ENCODE measurements at regions not wholly inside any gene's neighbourhood (a gene's known extent, or its start where the extent isn't known, plus 50 kb on each side); places are given as distances from the start of the nearest gene placed in this dataset.

DNA sequence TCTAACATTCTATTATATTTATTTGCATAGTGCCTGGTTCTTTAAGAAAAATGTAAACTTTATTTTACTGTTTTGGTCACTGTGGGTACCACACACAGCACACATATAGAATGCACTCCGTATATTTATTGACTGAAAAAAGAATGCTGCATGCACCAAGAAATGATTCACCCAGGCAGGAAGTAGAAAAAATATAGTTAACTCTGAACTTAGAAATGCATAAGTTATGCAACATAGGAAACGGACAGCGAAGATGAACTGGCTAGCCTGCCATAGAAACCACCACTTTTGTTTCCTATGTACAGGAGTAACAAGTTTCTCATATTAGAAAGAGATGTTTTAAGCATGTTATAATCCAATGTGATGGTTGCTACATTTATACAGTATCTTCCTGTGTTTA is 635.8 kb downstream of the DSC3 start:
- peaks cover 11% of the 10 kb centered on the region for H3K9me3 Mint-ChIP-seq
- H3K27me3 Mint-ChIP-seq: no peaks in the 10 kb centered on the region
- no peak overlapping the region for H3K27ac Mint-ChIP-seq
- no peak overlapping the region for H3K4me3 Mint-ChIP-seq
- no peaks in the 10 kb centered on the region for H3K36me3 Mint-ChIP-seq (ENCODE audit: low read depth)
- no peaks in the 10 kb centered on the region for H3K4me1 Mint-ChIP-seq (ENCODE audit: low read depth)

DNA sequence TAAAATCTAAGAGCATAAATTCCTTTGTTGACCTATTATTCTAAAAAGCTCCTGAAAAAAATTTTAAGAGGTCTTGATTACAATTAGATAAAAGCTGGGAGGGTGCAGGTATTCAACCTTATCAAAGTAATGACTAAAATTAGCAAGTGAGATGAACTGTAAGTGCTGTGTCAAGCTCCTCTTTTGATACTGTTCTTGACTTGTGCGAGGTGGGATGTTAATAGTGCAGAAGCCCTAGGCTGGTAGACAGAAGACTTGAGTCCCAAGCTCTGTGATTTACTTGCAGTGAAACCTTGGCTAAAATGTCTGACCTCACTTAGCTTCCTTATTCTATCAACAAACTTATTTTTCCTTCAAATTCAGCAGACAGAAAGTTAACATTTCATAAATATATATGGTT is 637.5 kb downstream of the DSC3 start:
- H3K9me3 Mint-ChIP-seq: peaks cover 10% of the 10 kb centered on the region
- H3K27me3 Mint-ChIP-seq: no peaks in the 10 kb centered on the region
- no peaks in the 10 kb centered on the region for H3K4me1 Mint-ChIP-seq (ENCODE audit: low read depth)
- no peak overlapping the region for H3K27ac Mint-ChIP-seq
- no peaks in the 10 kb centered on the region for H3K36me3 Mint-ChIP-seq (ENCODE audit: low read depth)
- H3K4me3 Mint-ChIP-seq: no peak overlapping the region

DNA sequence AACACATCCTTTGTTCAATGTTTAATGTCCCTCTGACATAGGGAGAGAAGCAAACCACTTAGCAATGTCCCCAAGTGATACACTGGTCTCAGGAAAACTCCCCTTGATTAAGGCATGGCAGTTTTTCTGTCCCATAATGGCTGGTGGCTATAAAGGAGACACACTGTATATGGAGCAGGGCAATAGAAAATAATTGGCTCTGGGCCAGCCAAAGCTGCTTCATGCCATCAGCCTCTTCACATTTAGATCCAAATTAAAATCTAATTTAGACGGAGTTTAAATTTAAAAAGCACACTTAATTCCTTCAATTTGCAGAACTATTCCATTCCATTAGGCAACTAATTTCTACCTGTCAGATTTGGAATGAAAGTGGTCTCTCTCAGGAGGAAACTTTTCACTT is 638.1 kb downstream of the DSC3 start:
- H3K27ac Mint-ChIP-seq: no peak overlapping the region
- H3K4me1 Mint-ChIP-seq (ENCODE audit: low read depth): no peaks in the 10 kb centered on the region
- no peak overlapping the region for H3K4me3 Mint-ChIP-seq
- H3K36me3 Mint-ChIP-seq (ENCODE audit: low read depth): no peaks in the 10 kb centered on the region
- no peaks in the 10 kb centered on the region for H3K27me3 Mint-ChIP-seq
- H3K9me3 Mint-ChIP-seq: peaks cover 6% of the 10 kb centered on the region

DNA sequence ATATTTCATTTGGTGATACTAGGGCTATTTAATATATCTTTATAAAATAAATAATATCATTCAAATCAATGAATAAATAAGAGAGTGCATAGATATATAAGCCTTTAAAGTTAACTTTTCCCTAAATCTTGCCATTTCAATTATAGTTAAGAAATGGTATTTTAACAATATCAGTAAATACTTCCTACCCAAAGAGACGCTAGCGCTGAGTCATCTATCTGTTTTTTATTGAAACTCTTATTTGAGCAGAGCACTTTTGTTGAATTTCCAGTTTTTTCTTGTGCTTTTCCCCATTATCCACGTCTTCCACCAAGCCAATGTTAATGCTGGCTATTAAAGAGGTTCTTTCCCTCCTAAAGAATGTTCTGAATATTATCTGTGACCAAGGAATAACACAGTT is 639.3 kb downstream of the DSC3 start:
- Mint-ChIP-seq H3K27ac (no peak overlapping the region), H3K36me3 (ENCODE audit: low read depth) (no peaks in the 10 kb centered on the region), H3K9me3 (peaks cover 6% of the 10 kb centered on the region), H3K4me3 (no peak overlapping the region), H3K27me3 (no peaks in the 10 kb centered on the region), H3K4me1 (ENCODE audit: low read depth) (no peaks in the 10 kb centered on the region)

DNA sequence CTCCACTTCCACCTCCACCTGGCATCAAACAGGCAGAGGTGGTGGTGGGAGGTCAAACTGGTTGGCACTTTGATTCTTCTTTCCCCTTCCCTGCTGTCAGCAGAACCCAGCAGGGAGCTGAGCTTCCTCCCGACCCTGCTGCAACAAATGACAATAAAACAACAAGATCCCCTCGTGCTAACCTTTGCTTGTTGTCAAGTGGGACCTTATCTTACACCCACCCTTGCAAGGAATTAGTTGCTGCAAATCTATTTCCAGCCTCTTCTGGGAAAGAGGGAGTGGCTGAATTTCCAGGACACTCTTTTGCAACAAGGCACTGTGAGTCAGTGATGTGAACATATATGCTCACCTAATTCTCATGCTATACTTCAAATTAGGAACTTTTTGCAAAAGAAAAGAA is 655.1 kb downstream of the DSC3 start:
- H3K27ac Mint-ChIP-seq: no peak overlapping the region
- no peaks in the 10 kb centered on the region for H3K27me3 Mint-ChIP-seq
- H3K36me3 Mint-ChIP-seq (ENCODE audit: low read depth): no peaks in the 10 kb centered on the region
- H3K4me3 Mint-ChIP-seq: no peak overlapping the region
- H3K9me3 Mint-ChIP-seq: peaks cover 3% of the 10 kb centered on the region
- no peaks in the 10 kb centered on the region for H3K4me1 Mint-ChIP-seq (ENCODE audit: low read depth)

DNA sequence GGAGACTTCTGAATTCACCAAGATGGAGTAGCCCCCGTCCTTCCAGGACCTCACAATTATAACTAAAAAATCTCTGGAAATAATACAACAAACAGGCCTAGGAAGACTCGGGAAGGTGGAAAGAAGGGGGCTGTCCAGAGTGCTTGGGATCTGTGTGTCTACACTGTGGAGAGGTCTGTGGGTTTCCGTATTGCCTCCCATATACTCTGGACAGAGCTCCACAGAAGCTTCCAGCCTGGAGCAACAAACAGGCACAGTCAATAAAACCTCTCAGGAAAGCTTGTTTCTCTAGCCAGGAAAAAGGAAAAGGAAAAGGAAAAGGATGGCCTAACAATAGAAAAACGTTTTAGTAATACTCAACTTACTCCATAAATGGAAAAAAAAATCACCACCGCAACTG is 655.9 kb downstream of the DSC3 start:
- Mint-ChIP-seq H3K27me3 (no peaks in the 10 kb centered on the region), H3K9me3 (peaks cover 3% of the 10 kb centered on the region), H3K4me3 (no peak overlapping the region), H3K36me3 (ENCODE audit: low read depth) (no peaks in the 10 kb centered on the region), H3K27ac (no peak overlapping the region), H3K4me1 (ENCODE audit: low read depth) (no peaks in the 10 kb centered on the region)

DNA sequence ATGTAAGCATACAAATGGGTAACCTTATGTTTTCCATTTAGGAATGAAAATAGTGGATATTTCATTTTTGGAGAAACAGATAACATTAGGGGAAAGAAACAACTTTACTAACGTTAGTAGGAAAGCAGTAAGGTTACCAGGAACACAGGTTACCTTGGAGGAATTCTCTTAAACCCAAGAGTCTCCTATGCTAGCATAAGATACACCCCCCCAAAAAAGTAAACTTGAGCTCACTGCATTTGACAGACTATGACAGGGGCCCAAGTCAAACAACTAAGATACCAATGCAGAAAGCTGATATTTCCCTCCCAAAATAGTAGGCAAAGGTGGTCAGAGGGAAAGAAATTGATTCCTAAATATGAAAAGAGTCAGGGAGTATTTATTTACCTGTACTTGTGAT is 656.9 kb downstream of the DSC3 start:
- no peaks in the 10 kb centered on the region for H3K36me3 Mint-ChIP-seq (ENCODE audit: low read depth)
- H3K4me1 Mint-ChIP-seq (ENCODE audit: low read depth): no peaks in the 10 kb centered on the region
- H3K27ac Mint-ChIP-seq: no peak overlapping the region
- H3K9me3 Mint-ChIP-seq: peaks cover 5% of the 10 kb centered on the region
- no peaks in the 10 kb centered on the region for H3K27me3 Mint-ChIP-seq
- no peak overlapping the region for H3K4me3 Mint-ChIP-seq

DNA sequence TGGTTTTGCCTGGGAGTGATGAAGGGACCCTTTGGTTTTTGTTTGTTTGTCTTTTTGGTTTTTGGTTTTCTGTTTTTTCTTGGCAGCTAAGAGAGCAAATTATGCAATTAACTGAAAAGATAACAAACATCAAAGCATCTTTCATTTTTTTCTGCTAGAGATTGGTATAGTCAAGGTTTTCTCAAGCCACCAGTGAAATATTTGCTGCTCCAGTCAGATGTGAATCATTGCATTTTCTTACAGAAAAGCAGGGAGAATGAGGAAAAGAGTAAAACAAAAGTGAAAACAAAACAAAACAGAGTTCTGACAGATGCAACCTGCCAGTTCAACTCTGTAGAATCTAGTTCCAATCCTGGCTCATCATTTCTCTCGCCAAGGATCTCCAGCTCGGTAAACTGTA is 660.7 kb downstream of the DSC3 start:
- no peaks in the 10 kb centered on the region for H3K36me3 Mint-ChIP-seq (ENCODE audit: low read depth)
- no peak overlapping the region for H3K4me3 Mint-ChIP-seq
- no peaks in the 10 kb centered on the region for H3K27me3 Mint-ChIP-seq
- no peaks in the 10 kb centered on the region for H3K4me1 Mint-ChIP-seq (ENCODE audit: low read depth)
- no peak overlapping the region for H3K27ac Mint-ChIP-seq
- H3K9me3 Mint-ChIP-seq: peaks cover 11% of the 10 kb centered on the region

DNA sequence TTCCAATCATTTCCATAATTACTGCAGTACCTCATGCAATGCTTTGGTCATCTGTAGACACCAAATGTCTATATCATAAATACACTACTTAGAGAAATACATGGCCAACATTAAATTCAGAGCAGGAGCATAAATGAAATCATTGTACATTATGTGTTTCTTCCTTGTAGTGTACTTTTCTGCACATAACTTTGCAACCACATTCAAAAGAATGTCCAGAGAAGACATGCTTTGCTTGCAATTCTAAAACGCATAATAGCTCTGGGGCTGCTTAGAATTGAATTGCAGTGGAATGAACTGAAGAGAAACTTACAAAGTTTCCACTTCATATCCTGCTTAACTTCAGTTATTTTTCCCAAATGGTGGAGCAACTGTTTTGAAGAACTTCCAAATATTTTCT is 664.4 kb downstream of the DSC3 start:
- Mint-ChIP-seq H3K27me3 (no peaks in the 10 kb centered on the region), H3K4me1 (ENCODE audit: low read depth) (no peaks in the 10 kb centered on the region), H3K9me3 (peaks cover 15% of the 10 kb centered on the region), H3K27ac (no peak overlapping the region), H3K36me3 (ENCODE audit: low read depth) (no peaks in the 10 kb centered on the region), H3K4me3 (no peak overlapping the region)

DNA sequence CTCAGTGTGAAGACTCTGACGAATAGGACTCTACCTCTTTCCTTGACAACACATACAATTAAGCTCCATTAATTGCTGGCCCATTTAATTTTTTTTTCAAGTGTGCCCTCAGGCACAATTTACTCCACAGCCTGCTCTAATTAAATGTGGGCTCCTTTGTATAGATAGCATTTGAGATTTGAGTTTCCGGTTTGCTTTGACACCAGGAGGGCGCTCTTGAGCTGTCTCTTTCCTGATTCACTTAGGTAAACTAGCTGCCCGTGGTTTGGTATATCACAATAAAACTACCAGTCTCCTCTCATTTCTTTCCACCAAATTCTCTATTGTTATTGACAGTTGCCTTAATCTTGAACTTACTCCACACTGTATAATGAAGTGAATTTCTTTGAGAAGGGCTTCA is 666.0 kb downstream of the DSC3 start:
- no peak overlapping the region for H3K4me3 Mint-ChIP-seq

DNA sequence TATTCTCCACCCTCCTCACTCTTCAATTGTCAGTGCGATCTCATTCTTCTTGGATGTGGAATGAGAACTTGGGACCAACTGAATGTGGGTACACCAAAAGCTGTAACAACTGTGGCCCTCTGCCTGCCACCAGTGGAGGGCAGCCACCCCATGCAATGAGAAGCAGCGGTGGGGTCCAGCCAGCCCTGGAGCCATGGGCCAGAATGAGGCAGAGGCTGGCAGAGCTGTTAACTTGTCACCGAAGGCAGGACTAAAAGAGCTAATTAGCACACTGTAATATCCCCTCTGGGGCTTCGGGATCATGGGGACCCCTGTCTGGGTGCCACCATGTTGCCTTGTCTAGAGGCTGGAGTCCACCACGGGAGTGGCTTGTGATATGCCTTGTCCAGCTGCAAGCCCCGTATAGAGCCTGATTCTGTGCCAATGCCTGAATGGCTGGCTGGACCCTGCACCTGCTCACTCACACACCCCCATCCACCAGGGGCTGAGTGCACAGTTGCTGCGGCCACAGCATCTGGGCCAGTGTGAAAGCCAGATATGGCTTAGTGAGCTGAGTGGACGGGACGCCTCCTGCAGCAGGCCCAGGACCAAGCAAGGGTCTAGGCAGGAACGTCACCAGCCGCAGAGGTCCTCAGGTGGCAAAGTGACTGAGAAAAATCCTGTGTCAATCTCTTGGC is 680.5 kb downstream of the DSC3 start:
- Mint-ChIP-seq H3K4me3 (no peak overlapping the region), H3K36me3 (ENCODE audit: low read depth) (no peaks in the 10 kb centered on the region), H3K4me1 (ENCODE audit: low read depth) (no peaks in the 10 kb centered on the region), H3K27me3 (no peaks in the 10 kb centered on the region), H3K9me3 (peaks cover 3% of the 10 kb centered on the region), H3K27ac (no peak overlapping the region)

More for the DNA sequence above, 666.0 kb downstream of the DSC3 start:
- H3K9me3 Mint-ChIP-seq: peaks cover 15% of the 10 kb centered on the region
- H3K36me3 Mint-ChIP-seq (ENCODE audit: low read depth): no peaks in the 10 kb centered on the region
- no peaks in the 10 kb centered on the region for H3K4me1 Mint-ChIP-seq (ENCODE audit: low read depth)
- H3K27me3 Mint-ChIP-seq: no peaks in the 10 kb centered on the region
- no peak overlapping the region for H3K27ac Mint-ChIP-seq

DNA sequence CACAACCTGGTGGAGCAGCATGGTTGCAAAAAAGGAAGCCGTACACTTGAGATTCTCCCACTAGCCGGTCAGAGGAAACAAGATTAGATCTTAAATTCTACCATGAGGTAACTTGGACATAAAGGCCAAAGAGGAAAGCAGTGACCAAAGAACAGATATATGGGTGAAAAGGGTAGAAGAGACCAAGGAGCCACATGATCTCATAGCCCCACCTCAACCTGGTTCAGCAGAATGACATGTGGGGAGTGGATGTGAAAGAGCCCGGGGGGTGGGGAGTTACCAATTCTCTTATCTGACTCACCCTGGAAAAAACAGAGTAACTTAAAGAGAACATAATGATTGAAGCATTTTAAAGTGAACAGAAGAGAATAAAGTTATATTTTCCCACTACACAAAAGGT is 683.0 kb downstream of the DSC3 start:
- no peaks in the 10 kb centered on the region for H3K27me3 Mint-ChIP-seq
- H3K4me1 Mint-ChIP-seq (ENCODE audit: low read depth): no peaks in the 10 kb centered on the region
- peaks cover 3% of the 10 kb centered on the region for H3K9me3 Mint-ChIP-seq
- no peak overlapping the region for H3K4me3 Mint-ChIP-seq
- H3K36me3 Mint-ChIP-seq (ENCODE audit: low read depth): no peaks in the 10 kb centered on the region
- H3K27ac Mint-ChIP-seq: no peak overlapping the region

DNA sequence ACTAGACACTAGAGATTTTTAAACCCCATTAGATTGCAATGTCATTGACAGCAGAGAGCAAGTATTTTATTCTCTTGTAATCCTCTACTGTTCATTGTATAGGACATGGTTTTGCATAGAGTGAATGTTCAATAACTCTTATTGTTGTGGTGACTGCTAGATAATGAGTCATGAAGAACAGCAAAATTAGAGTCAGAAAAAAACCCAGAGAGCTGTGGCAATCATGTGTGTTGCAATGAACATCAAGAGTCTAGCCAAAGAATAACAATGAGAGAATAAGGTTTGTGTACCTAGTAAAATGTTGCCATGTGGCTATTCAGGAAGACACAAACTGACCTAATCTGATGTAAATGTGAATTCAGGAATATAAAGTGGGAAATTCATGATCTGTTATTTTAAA is 684.0 kb downstream of the DSC3 start:
- no peaks in the 10 kb centered on the region for H3K27me3 Mint-ChIP-seq
- H3K27ac Mint-ChIP-seq: no peak overlapping the region
- H3K4me1 Mint-ChIP-seq (ENCODE audit: low read depth): no peaks in the 10 kb centered on the region
- H3K4me3 Mint-ChIP-seq: no peak overlapping the region
- H3K36me3 Mint-ChIP-seq (ENCODE audit: low read depth): no peaks in the 10 kb centered on the region
- H3K9me3 Mint-ChIP-seq: peaks cover 3% of the 10 kb centered on the region

DNA sequence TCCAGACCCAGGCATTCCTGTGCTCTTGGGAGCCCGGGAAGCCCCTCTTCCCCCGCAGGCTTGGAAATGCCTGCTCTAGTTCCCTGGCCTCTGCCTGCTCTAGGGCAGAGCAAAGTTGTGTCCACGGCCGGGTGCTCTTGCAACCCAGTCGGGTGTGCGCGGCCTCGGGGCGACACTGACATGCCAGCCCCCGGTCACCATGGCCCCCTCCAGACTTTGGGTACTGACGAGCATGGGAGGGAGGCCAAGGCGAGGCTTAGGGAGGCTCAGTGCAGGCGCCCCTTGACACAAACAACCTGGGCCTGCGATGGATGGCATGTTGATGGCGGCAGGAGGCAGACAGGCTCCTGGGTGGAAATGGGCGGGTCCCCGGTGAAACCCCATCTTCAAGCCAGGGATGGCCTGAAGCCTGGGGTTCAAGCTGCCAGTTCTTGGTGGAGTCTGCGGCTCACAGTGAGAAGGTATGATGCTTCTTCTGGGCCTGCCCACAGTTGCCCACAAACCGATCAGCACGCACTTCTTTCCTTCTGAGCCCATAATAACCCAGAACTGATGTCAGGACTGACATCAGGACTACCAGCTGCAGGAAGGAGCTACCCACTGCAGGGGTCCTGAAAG is 689.9 kb downstream of the DSC3 start:
- no peaks in the 10 kb centered on the region for H3K36me3 Mint-ChIP-seq (ENCODE audit: low read depth)
- H3K4me3 Mint-ChIP-seq: no peak overlapping the region
- no peaks in the 10 kb centered on the region for H3K27me3 Mint-ChIP-seq
- no peaks in the 10 kb centered on the region for H3K4me1 Mint-ChIP-seq (ENCODE audit: low read depth)
- H3K27ac Mint-ChIP-seq: no peak overlapping the region
- no peaks in the 10 kb centered on the region for H3K9me3 Mint-ChIP-seq

DNA sequence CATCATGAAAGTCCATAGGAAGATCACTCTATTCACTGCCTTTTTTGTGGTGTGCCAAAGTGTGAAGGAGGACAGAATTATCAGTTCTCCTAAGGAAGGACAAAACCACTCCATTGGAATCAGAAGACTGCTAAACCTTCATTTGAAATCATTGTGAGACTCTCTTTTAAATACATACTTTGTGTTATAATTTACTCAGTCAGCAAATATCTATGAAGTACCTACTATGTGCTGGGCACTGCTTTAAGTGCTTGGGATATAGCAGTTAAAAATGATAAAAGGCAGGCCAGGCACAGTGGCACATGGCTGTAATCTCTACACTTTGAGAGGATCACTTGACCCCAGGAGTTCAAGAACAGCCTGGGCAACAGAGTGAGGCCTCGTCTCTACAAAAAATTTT is 692.3 kb downstream of the DSC3 start:
- Mint-ChIP-seq H3K36me3 (ENCODE audit: low read depth) (no peaks in the 10 kb centered on the region), H3K27me3 (no peaks in the 10 kb centered on the region), H3K9me3 (peaks cover 4% of the 10 kb centered on the region), H3K4me1 (ENCODE audit: low read depth) (no peaks in the 10 kb centered on the region), H3K27ac (no peak overlapping the region), H3K4me3 (no peak overlapping the region)

DNA sequence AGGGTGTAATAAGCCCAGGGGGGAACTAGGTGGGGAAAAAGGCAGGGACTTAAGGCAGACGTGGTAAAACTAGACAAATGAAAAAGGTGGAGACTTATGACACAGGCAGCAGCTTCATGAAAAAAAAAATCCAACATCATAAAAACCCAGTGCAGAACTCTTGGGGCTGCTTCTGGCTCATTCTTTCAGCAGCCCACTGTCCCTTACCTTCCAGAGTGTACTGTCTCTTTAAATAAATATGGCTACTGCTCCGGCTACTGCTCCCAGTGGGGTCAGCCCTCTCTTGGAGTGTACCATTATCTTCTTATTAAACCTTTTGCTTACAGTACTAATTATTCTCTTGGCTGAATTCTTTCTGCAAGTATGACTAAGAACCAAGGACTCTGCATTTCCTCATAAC is 699.5 kb downstream of the DSC3 start:
- H3K4me3 Mint-ChIP-seq: no peak overlapping the region
- H3K9me3 Mint-ChIP-seq: peaks cover 11% of the 10 kb centered on the region
- H3K27ac Mint-ChIP-seq: no peak overlapping the region
- no peaks in the 10 kb centered on the region for H3K27me3 Mint-ChIP-seq
- H3K4me1 Mint-ChIP-seq (ENCODE audit: low read depth): no peaks in the 10 kb centered on the region
- no peaks in the 10 kb centered on the region for H3K36me3 Mint-ChIP-seq (ENCODE audit: low read depth)
